NB4 (cell line): ENCODE measurements at regions not wholly inside any gene's neighbourhood (a gene's known extent, or its start where the extent isn't known, plus 50 kb on each side); places are given as distances from the start of the nearest gene placed in this dataset.

Source experiments
- MYC ChIP-seq: IDR thresholded peaks from 2 replicates; pipeline ENCODE4 v1.6.1; 2011; ENCODE audit warnings: low read depth, low read length
- POLR2A ChIP-seq: IDR thresholded peaks from 2 replicates; pipeline ENCODE4 v1.6.1; 2011; ENCODE audit warnings: mild to moderate bottlenecking; ENCODE audit not compliant: insufficient read length; ENCODE audit errors: extremely low read depth
- TF ChIP-seq, protein P1 (sequence below): IDR thresholded peaks from one replicate; pipeline ENCODE4 v1.5.1; 2012; ENCODE audit warnings: low read depth, low read length
- TF ChIP-seq, protein P2 (sequence below): IDR thresholded peaks from 2 replicates; pipeline ENCODE4 v1.6.1; 2011; ENCODE audit warnings: low read depth, low read length

DNA sequence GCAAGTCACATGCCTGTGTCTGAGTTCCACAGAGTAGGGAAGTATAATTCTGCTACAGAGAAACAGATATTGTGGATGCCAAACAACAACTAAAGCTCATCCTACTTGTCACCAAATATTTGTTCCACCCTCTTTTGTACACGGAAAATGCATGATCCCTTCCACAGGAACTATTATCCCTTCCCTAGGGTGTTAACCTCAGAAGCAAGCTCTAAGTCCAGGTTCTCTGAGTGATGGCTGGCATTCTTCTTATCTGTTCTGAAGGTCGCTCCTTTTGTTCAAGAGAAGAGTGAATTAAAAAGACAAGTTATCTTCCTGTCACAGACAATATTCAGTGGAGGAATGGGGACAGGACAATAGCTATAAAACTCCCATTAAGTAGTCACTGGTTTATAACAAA lies 460.1 kb upstream of the GCFC2 start:
- TF ChIP-seq, protein P1, sequence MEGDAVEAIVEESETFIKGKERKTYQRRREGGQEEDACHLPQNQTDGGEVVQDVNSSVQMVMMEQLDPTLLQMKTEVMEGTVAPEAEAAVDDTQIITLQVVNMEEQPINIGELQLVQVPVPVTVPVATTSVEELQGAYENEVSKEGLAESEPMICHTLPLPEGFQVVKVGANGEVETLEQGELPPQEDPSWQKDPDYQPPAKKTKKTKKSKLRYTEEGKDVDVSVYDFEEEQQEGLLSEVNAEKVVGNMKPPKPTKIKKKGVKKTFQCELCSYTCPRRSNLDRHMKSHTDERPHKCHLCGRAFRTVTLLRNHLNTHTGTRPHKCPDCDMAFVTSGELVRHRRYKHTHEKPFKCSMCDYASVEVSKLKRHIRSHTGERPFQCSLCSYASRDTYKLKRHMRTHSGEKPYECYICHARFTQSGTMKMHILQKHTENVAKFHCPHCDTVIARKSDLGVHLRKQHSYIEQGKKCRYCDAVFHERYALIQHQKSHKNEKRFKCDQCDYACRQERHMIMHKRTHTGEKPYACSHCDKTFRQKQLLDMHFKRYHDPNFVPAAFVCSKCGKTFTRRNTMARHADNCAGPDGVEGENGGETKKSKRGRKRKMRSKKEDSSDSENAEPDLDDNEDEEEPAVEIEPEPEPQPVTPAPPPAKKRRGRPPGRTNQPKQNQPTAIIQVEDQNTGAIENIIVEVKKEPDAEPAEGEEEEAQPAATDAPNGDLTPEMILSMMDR: no peak
- TF ChIP-seq POLR2A (no peak), MYC (no peak)
- TF ChIP-seq, protein P2, sequence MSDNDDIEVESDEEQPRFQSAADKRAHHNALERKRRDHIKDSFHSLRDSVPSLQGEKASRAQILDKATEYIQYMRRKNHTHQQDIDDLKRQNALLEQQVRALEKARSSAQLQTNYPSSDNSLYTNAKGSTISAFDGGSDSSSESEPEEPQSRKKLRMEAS: no peak
